Glutamatergic neuron (in vitro differentiated cells): ENCODE measurements at regions not wholly inside any gene's neighbourhood (a gene's known extent, or its start where the extent isn't known, plus 50 kb on each side); places are given as distances from the start of the nearest gene placed in this dataset.

Experiments used
- DNase-seq: peaks from one replicate; pipeline ENCODE4 v3.0.0; 2022
- H3K27ac Mint-ChIP-seq: one replicate; pipeline ENCODE4 v1.8.0; 2020; ENCODE audit warnings: mild to moderate bottlenecking, mixed read lengths, inconsistent platforms; ENCODE audit not compliant: unreplicated experiment
- H3K27me3 Mint-ChIP-seq: one replicate; pipeline ENCODE4 v1.8.0; 2020; ENCODE audit warnings: mild to moderate bottlenecking, moderate library complexity, mixed read lengths, inconsistent platforms; ENCODE audit not compliant: unreplicated experiment
- H3K36me3 Mint-ChIP-seq: one replicate; pipeline ENCODE4 v1.8.0; 2020; ENCODE audit warnings: mild to moderate bottlenecking, mixed read lengths, inconsistent platforms; ENCODE audit not compliant: unreplicated experiment
- H3K4me1 Mint-ChIP-seq: one replicate; pipeline ENCODE4 v1.8.0; 2020; ENCODE audit warnings: mild to moderate bottlenecking, low read depth, mixed read lengths, inconsistent platforms; ENCODE audit not compliant: unreplicated experiment
- H3K4me3 Mint-ChIP-seq: one replicate; pipeline ENCODE4 v1.8.0; 2020; ENCODE audit warnings: mild to moderate bottlenecking, mixed read lengths, inconsistent platforms; ENCODE audit not compliant: unreplicated experiment
- H3K9me3 Mint-ChIP-seq: one replicate; pipeline ENCODE4 v1.8.0; 2020; ENCODE audit warnings: mild to moderate bottlenecking, moderate library complexity, mixed read lengths, inconsistent platforms; ENCODE audit not compliant: unreplicated experiment
- TF ChIP-seq, protein P1 (sequence below): fragments of 200-600 bp; sonication (generic); IDR thresholded peaks from one replicate; pipeline ENCODE4 v1.5.0; 2021; ENCODE audit not compliant: partially characterized antibody, unreplicated experiment

DNA sequence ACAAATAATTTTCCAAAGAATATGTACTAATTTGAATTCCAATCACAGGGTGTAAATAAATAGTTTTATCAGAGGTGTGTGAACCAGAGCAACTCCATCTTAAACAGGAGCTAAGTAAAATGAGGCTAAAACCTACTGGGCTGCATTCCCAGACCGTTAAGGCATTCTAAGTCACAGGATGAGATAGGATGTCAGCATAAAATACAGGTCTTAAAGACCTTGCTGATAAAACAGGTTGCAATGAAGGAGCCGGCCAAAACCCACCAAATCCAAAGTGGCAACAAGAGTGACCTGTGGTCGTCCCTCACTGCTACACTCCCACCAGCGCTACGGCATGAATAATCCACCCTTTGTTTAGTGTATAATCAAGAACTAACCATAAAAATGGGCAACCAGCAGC, 291.7 kb upstream of the SEMA3D start:
- Mint-ChIP-seq H3K36me3 (no peaks in the 10 kb centered on the region), H3K4me1 (no peaks in the 10 kb centered on the region), H3K9me3 (no peaks in the 10 kb centered on the region), H3K4me3 (no peak overlapping the region), H3K27ac (no peak overlapping the region), H3K27me3 (no peaks in the 10 kb centered on the region)
- TF ChIP-seq, protein P1, sequence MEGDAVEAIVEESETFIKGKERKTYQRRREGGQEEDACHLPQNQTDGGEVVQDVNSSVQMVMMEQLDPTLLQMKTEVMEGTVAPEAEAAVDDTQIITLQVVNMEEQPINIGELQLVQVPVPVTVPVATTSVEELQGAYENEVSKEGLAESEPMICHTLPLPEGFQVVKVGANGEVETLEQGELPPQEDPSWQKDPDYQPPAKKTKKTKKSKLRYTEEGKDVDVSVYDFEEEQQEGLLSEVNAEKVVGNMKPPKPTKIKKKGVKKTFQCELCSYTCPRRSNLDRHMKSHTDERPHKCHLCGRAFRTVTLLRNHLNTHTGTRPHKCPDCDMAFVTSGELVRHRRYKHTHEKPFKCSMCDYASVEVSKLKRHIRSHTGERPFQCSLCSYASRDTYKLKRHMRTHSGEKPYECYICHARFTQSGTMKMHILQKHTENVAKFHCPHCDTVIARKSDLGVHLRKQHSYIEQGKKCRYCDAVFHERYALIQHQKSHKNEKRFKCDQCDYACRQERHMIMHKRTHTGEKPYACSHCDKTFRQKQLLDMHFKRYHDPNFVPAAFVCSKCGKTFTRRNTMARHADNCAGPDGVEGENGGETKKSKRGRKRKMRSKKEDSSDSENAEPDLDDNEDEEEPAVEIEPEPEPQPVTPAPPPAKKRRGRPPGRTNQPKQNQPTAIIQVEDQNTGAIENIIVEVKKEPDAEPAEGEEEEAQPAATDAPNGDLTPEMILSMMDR = no peak
- DNase-seq = no peak

DNA sequence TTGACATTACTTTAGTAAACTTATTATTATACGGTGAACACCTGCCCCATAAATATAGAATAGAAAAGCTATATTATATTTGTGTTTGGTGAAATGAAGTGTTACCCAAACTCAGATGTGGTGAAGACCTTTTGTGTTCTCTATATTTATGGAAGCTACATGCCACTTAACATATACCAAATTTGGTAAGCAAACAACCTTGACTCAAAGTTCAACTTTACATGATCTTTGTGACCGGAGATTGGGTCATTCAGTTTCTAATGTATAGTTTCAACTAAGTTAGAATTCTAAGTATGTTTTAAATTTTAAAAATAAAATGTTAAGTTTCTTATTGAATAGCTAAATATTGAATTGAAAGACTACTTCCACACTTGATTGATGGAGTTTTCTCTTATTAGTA, 288.6 kb upstream of the SEMA3D start:
- TF ChIP-seq, protein P1 = no peak
- Mint-ChIP-seq H3K27ac (no peak overlapping the region), H3K9me3 (no peaks in the 10 kb centered on the region), H3K27me3 (no peaks in the 10 kb centered on the region), H3K4me3 (no peak overlapping the region), H3K4me1 (no peaks in the 10 kb centered on the region), H3K36me3 (no peaks in the 10 kb centered on the region)
- no peak for DNase-seq

DNA sequence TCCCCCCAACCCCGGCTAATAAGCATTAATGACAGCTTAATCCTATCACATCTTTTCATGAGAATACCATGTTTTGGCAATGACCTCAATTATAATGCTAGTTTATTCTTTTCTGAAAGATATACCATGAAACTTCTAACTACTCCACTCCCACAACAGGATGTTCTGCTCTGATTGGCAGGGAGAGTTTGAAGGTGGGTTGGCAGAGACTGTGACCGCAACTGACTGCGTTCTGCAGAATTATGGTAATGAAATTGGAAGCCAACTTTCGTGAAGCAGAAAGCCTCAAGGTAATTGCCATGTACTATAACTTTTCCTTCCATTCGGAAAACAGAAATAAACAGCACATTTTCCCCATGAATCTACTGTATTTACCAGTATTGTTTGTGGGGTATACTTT, 288.2 kb upstream of the SEMA3D start:
- Mint-ChIP-seq H3K27me3 (no peaks in the 10 kb centered on the region), H3K4me1 (no peaks in the 10 kb centered on the region), H3K27ac (no peak overlapping the region), H3K4me3 (no peak overlapping the region), H3K36me3 (no peaks in the 10 kb centered on the region), H3K9me3 (no peaks in the 10 kb centered on the region)
- TF ChIP-seq, protein P1 = no peak
- DNase-seq = no peak

DNA sequence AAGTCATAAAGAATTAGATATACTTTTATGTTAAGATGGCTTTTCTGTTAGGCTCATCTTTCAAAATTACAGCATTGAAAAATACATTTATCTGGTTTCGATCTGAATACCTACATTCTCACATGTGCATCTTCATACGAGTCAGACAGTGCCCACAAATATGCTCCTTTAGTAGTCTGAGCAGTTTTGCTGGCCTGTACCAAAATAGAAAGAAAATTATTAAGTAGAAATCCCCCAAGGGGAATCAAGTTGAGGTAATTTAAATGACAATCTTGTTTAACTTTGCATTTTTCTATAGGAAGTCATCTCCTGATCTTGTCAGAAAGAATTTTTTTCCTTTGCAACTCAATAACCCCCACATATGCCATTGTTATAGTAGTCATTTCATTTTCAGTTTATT, 287.4 kb upstream of the SEMA3D start:
- TF ChIP-seq, protein P1 = no peak
- Mint-ChIP-seq H3K27ac (no peak overlapping the region), H3K9me3 (no peaks in the 10 kb centered on the region), H3K4me1 (peaks cover 3% of the 10 kb centered on the region), H3K27me3 (no peaks in the 10 kb centered on the region), H3K4me3 (no peak overlapping the region), H3K36me3 (no peaks in the 10 kb centered on the region)
- no peak for DNase-seq

DNA sequence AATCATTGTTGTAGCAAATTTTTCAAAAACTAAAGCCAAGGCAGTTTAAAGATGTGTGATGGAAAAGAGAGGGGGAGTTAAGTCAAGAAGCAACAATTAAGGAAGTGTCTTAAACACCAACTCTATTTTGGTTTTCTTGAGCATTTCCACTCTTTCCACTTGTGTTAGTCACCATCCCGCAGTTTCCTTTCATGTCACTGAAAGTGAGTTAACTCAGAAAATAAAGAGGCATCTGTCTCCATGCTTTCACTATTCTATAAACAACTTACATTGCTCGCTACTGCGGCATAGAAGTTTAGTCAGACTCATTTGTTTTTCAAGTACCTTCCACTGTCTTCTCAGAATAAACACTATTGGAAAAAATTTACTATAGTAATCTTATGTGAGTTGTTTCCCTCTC, 284.9 kb upstream of the SEMA3D start:
- Mint-ChIP-seq H3K36me3 (no peaks in the 10 kb centered on the region), H3K4me3 (no peak overlapping the region), H3K4me1 (peaks cover 3% of the 10 kb centered on the region), H3K9me3 (no peaks in the 10 kb centered on the region), H3K27ac (no peak overlapping the region), H3K27me3 (no peaks in the 10 kb centered on the region)
- DNase-seq = no peak
- TF ChIP-seq, protein P1 = no peak
